ENCODE measurements at regions not wholly inside any gene's neighbourhood (a gene's known extent, or its start where the extent isn't known, plus 50 kb on each side); places are given as distances from the start of the nearest gene placed in this dataset.

DNA sequence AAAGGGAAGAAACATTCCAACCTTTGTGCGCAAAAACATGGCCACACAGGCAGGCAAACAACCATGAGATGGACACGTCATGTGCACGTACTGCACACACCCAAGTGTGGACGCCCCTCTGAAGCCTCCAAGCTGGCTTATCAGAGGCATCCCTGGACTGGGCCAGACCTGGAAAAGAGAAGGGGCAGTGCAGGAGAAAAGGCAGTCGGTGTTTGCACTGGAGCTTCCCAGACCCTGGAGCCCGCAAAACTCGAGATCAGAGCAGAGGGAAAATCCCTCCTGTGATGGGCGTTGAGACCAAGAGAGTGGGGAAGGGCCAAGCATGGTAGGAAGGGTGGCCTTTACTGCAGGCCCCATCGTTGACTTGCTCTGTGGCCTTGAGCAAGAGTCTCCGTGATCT, 269.5 kb downstream of the CYRIA start:
- TF ChIP-seq, protein P1, sequence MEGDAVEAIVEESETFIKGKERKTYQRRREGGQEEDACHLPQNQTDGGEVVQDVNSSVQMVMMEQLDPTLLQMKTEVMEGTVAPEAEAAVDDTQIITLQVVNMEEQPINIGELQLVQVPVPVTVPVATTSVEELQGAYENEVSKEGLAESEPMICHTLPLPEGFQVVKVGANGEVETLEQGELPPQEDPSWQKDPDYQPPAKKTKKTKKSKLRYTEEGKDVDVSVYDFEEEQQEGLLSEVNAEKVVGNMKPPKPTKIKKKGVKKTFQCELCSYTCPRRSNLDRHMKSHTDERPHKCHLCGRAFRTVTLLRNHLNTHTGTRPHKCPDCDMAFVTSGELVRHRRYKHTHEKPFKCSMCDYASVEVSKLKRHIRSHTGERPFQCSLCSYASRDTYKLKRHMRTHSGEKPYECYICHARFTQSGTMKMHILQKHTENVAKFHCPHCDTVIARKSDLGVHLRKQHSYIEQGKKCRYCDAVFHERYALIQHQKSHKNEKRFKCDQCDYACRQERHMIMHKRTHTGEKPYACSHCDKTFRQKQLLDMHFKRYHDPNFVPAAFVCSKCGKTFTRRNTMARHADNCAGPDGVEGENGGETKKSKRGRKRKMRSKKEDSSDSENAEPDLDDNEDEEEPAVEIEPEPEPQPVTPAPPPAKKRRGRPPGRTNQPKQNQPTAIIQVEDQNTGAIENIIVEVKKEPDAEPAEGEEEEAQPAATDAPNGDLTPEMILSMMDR (IDR thresholded peaks at IDR 0.05) = no peak
- TF ChIP-seq POLR2A (IDR thresholded peaks at IDR 0.05) = no peak

Measured in thyroid gland (tissue), 4 donors.